ENCODE measurements at regions not wholly inside any gene's neighbourhood (a gene's known extent, or its start where the extent isn't known, plus 50 kb on each side); places are given as distances from the start of the nearest gene placed in this dataset.

- no peak for TF ChIP-seq TAF1 (IDR thresholded peaks at IDR 0.05; ENCODE audit: borderline replicate concordance, insufficient read depth, low read length)
- no peak for TF ChIP-seq POLR2AphosphoS5 (IDR thresholded peaks at IDR 0.05; ENCODE audit: low read depth, low read length)
Measured at GRCh38 chr5:68479524-68479923, 264.0 kb downstream of the PIK3R1 start.

All from PFSK-1 (cell line).